ENCODE measurements at regions not wholly inside any gene's neighbourhood (a gene's known extent, or its start where the extent isn't known, plus 50 kb on each side); places are given as distances from the start of the nearest gene placed in this dataset.
A peak's percentile ranks its signal among the peaks of the same experiment; 100 is the strongest.
"Not testable (repeated sequence)": the region's sequence is repeated elsewhere in the genome, so short reads cannot be mapped to it uniquely, and the experiment has no call there.

DNA sequence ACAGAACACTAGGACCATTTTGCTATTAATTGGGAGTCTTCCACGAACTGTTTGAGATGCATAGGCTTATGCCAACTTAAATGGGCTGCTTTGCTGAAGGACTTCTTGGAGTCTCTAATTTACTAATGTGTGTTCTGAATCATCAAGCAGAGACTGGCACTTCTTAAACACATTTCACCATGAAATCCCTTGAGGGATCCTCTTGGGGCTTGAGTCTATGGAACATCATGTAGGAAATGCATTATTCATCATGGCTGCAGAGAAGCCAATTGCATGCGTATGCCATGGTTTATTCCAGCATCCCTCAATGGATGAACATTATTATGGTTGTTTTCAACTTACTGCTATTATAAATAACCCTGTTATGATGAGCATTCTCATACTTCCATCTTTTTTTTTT, 73.4 kb downstream of the FGD2 start:
- peak; percentile 24 for DNase-seq

DNA sequence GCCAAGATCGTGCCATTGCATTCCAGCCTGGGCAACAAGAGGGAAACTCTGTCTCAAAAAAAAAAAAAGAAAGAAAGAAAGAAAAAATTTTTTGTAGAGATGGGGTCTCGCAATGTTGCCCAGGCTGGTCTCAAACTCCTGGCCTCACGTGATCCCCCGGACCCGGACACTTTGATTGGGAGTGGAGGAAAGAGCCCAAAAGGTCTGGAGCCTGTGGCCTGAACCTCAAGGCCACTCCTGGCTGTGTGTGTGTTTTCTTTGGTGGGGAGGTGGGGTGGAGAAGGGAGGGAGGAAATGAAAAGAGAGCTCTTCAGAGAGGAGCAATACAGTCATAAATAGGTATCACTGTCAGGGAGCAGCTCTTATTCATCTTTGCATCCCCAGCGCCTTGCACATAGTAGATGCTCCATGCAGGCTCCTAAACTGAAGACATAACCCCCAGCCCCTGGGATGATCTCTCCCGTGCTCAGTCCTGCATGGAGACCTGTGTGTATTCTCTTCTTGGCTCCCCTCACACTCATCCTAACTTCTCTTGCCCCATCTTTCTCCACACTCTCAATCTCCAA, 75.7 kb downstream of the FGD2 start:
- no peak for DNase-seq

DNA sequence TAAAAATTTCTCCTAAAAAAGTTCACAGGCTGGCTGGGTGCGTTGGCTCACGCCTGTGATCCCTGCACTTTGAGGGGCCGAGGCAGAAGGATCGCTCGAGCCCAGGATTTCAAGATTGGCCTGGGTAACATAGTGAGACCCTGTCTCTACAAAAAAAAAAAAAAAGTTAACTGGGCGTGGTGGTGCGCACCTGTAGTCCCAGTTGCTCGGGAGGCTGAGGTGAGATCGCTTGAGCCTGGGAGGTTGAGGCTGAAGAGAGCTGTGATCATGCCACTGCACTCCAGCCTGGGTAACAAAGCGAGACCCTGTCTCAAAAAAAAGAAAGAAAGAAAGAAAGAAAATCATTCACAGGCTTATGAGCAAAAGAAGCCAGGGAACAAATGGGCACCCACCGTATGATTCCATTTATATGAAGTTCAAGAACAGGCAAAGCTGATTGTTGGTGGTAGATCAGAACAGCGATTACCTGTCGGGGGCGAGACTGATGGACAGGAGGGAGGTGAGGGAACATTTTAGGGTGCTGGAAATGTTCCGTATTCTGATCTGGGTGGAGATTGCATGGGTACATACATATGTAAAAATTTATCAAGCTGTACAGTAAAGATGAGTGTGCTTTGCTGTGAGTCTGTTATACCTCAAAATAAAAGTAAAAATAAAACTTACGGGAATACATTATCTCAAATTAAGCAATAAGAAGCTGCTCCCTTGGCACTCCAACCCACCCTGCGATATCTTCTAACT, 77.1 kb downstream of the FGD2 start:
- DNase-seq = no peak

DNA sequence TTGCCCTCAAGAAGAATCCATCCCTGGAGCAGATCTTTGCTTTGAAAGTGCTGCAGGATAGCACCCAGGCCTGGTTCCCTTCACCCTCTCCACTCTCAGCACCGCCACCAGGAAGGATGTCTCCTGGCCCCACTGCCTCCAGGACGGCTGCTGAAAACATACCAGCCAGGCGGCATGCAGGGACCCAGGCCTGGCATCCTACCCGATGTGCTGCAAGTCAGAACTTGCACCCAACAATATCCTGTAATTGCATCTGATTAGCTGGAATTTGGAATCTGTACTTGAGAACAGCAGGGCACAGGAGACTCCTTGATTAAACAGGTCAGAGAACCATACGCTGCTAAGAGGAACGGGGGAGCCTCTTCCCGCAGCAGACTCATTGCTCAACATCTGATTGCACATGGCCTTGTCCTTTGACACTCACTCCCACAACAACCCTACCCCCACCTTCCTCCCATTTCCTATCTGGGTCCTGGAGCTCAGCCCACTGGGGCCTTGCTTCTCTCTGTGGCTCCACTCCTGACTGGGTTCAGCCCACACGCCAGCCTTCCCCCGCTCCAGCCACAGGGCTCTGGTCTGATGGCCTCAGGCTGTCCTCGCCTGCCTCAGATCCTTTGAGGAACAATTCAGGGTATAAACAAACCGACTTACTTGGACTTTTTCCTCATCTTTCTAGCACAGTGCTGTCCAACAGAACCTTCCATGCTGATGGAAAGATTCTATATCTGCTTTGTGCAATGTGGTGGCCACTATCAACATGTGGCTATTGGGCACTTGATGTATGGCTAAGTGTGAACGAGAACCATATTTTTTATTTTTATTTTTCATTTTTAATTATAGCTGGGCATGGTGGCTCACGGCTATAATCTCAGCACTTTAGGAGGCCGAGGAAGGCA, 78.0 kb downstream of the FGD2 start:
- peak; percentile 59 for DNase-seq

DNA sequence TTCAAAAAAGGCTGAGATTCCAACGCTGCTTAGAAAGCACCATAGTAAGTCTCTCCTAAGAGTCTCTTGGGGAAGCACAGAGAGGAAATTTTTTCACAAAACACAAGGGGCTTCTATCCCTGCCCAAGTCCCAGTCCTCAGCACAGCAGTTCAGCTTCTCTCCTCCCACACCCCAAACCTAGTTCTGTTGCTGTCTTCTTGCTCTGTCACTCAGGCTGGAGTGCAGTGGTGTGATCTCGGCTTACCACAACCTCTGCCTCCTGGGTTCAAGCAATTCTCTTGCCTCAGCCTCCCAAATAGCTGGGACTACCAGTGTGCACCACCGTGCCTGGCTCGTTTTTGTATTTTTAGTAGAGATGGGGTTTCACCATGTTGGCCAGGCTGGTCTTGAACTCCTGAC, 79.2 kb downstream of the FGD2 start:
- DNase-seq = not testable (repeated sequence)

DNA sequence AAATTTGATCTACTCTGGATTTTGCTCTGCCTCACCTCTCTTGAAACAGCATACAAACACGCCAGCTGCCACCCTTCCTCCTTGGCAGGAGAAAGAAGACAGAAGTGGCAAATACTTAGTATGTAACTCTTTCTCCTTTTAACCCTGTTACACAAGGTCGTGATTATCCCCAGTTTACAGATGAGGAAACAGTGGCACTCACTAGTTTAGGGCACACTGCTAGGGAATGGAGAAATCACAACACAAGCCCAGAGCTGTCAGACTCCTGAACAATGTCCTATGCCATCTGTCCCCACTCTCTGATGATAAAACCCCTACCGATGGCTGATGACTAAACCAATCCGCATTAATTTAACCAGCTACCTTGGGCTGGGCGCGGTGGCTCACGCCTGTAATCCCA, 79.7 kb downstream of the FGD2 start:
- DNase-seq = no peak

DNA sequence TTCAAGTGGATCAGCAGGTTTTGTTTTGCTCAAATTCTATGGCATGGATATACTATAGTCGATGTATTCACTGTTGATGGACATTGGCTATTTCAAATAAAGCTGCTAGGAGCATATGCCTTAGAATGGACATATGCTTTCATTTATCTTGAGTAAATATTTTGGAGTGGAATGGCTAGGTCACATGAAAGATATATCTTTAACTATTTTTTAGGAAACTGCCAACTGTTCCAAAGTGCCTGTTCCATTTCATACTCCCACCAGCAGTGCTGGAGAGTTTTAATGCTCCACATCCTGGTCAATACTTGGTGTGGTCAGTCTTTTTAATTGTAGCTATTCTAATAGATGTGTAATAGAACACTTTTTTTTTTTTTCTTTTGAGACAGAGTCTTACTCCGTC, 81.1 kb upstream of the PIM1 start:
- DNase-seq = peak; percentile 23

DNA sequence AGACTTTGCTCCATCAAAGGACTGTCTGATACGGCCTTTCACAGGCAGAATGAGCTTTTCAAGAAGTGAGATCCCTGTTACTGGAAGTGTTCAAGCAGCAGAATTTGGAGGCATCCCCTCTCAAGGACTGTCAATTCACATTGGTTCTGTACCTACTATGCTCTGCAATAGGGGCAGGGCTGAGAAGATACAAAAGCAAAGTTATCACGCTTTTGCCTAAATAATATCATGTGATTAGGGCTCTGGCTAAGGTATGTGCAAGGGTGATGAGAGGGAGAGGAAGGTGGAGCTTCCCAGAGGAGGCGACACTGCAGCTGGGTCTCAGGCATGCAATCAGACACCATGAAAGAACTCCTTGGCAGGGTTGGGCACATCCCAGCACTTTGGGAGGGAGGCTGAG, 80.2 kb upstream of the PIM1 start:
- no peak for DNase-seq

DNA sequence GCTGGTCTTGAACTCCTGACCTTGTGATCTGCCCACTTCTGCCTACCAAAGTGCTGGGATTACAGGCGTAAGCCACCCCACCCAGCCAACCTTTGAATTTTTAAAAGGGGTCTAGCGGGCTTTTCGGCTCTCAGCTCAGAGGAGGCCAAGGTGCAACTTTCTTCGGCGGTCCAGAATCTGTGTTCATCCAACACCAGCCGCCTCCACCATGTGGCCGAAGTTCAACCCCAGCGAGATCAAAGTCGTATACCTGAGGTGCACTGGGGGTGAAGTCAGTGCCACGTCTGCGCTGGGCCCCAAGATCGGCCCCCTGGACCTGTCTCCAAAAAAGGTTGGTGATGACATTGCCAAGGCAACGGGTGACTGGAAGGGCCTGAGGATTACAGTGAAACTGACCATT, 78.8 kb upstream of the PIM1 start:
- not testable (repeated sequence) for DNase-seq

DNA sequence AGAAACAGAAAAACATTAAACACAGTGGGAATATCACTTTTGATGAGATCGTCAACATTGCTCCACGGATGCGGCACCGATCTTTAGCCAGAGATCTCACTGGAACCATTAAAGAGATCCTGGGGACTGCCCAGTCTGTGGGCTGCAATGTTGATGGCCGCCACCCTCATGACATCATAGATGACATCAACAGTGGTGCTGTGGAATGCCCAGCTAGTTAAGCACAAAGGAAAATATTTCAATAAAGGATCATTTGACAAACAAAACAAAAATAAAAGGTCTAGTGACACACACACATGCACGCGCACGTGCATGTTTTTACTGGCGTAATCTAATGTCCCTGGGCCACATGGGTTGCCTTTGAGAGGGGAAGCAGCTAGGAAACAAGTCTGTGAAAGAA, 78.4 kb upstream of the PIM1 start:
- not testable (repeated sequence) for DNase-seq

DNA sequence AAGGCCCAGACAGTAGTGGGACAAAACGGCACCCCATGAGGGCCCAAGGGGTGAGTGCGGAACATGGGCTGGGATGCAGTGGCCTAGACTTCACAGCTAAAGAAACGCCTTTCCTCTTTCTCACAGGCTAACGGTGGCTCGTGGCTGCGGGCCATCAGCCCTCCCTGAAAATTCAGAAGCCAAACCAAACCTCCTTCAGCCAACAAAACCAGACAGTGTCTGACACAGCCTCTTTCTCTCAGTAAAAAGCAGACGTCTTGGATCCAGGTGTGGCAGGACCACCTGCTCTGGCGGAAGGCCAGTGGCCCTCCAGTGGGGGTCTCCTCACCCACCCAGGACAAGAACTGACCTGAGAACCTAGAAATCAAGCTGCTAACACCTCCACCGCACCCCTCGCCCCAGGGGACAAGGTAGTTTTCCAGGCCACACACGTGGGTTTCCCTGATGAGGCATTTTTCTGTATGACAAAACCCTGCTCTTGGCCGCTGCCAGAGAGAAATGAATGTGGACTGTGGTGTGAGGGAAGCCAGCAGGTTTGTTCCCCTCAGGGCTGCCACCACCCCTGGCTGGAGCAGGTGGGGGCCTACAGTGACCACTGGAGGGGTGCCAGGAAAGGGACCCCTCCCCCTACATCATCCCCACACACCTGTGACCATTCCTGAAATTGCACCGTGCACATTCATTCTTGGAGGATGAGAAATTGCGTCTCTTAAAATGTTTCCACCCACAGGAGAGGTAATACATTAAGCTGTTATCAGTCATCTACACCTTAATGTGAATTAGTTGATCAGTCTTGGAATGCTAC, 76.8 kb upstream of the PIM1 start:
- peak; percentile 60 for DNase-seq

DNA sequence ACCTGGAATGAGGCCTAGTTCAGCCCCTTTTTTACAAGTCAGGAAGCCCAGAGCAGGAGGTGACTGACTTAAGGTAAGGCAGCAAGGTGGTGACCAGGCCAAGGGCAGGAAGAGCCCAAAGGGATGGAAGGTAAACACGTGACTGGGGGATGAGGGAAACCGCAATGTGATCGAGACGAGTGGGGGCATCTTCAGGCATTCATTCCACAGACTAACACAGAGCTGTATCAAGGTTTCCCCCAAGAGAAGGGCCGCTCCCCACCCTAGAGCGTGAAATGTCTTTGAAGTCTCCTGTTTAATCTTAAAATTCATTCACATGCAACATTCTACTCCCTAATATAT, 76.3 kb upstream of the PIM1 start:
- no peak for DNase-seq

DNA sequence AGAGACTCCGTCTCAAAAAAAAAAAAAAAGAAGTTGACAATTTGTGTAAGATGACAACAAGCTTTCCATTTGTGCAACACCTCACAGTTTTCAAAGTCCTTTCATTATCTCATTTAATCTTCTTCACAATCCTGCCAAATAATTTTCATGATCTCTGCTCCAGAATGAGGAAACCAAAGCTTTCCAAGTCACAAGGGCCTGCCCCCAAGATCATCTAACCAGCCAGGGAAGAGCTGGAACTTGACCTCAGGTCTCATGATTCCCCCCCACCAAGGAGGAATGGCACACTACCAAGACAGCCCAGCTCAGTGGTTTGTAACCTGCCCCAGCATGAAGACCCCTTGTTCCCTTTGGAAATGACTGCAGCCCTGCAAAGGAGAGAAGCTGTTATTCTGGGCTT, 74.0 kb upstream of the PIM1 start:
- DNase-seq = no peak

DNA sequence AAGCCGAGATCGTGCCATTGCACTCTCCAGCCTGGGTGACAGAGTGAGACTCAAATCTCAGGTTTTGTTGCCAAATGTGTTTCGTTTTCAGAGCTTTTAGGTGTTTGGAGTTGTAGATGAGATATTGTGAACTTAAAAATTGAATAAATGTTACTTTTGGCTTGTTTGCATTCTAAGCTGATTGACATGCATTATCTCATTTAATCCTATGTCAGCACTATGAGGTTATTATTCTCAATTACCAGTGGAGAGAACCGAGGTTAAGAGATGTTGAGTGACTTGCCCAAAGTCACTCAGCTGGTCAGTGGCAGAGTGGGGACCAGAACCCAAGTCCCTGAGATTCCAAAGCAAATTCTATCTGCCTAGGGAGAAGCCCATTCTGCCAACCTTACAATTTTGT, 72.6 kb upstream of the PIM1 start:
- no peak for DNase-seq

DNA sequence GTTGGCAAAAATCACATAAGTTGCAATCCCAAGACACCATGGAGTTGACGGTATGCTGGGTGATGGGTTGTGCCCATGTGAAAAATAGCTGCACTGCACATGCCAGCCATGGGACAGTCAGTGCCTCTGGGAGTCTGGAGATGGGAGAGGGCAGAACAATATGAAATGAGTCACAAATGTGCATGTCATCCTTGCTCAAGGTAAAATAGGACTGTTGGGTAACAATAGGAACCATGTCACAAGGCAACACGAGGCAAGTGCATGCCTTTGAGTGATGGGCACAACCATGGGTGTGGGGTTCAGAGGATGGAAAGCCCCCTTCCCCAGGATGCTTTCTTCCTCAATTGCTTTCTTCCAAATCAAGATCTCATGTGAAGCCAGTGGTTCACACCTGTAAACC, 70.5 kb upstream of the PIM1 start:
- DNase-seq = no peak

DNA sequence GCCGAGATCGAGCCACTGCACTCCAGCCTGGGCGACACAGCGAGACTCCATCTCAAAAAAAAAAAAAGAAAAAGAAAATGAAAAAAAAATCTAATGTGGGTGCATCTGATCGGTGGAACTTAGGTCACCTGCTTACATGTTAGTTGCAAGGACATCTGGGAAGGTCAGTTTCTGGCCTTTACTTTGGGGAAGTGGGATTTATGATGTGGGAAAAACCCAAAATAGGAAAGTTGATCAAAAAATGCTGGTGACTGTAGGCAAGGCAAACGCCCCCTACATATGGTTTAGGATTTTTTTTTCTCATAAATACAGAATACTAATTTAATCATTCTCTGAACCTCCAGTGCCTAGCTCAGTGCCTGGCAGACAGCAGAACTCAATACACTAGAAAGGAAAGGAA, 69.2 kb upstream of the PIM1 start:
- DNase-seq = no peak

DNA sequence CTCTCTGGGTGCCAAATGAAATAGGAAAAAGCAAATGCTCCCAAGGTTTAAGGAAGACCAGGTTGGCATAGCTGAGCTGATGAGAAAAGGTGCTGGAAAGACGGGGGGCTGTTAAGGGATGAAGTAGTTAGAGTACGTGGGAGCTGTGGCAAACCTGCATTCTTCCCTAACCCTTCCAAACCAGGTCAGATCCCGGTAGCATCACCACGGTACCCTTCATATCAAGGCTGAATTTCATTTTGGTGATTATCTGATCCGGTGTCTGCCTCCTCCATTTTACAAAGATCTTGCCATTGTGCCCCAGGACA, 68.0 kb upstream of the PIM1 start:
- DNase-seq = no peak

DNA sequence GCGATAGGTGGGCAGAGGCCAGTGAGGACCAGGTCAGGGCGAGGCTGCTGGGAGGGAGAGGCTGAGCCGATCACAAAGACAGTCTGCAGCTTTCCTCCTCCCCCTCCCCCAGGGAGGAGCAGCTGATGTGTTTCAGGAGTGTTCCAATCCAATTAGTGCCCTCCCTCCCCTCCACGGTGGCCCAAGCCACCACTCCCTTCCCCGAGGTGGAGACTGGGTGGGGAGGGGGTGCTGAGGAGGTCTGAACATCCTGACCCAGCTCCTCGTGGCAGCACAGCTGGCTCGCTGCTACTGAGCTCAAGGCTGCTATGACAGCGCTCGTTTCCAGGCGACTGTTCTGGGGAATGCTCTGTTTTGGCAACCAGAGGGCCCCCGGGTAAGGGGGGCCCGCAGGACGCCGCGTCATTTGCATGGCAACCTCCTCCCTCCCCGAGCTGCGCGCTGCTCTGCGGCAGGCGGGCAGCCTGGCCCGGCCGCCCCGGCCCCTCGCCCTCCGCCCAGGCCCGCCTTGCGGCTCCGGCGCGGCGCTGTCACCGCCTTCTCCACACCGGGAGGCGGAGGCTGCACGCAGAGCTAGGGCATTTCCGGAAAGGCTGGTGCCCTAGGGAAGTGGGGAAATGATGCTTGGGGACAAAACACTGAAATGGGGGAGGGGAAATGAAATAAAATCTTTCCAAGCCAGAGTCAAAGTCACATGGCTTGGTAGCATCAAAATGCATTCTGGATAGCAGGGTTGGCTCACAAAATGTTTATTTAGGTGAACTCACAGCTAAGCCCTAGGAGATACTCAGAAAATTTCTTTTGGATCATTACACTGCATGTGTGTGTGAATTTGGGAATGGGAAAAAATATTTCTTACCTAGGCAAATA, 67.4 kb upstream of the PIM1 start:
- peak; percentile 84 for DNase-seq

DNA sequence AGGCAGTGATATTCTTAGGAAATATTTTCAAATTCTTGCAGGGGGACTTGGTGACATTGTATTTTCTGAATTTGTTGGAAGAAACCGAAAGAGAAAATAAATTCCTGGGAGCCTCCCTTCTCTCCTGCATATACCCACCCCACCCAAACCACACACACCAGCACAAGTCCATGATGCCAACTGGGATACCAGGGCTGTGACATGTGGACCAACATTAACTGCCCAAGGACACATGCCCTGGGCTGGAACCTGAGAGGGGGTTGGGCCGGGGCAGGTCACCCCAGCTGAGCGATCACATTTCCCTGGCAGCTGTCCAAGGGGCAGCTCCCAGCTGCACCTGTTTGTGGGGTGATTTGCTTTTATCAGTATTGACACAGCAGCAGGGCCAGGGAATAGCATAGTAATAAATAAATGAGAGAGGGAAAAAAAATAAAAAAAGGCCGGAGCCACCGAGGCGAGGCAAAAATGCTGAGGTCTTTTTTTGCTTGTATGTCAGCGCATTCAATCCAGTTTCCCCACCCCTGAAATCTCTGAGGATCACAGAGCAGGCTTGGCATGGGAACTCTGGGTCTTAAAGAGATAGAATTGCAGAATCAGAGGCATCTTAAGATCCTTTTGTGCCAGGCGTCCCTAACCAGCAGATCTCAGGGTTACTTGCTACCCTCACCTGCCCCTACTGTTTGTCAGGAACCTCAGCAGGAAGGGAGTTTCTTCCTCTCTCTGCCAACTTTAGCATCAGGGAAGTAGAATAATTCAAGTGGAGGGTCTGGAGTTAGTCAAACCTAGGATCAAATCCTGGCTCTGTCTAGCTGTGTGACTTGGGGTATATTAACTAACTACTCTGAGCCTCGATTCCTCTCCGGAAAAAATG, 66.5 kb upstream of the PIM1 start:
- DNase-seq = no peak

DNA sequence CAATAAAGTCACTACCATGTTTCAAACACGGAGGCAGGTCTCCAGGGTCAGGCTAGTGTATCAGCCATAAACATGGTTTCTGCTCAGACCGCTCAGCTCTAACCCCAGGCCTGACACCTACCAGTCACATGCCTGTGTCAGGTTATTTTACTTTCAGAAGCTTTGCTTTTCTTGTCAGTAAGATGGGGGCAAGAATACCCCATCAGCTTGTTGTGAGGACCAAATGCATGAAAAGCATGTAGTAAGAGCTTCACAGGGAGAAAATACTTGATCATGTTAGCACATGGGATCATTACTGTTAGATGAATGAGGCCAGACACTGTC, 65.2 kb upstream of the PIM1 start:
- DNase-seq = no peak
